Gastrocnemius medialis (tissue), 4 donors: ENCODE measurements at regions not wholly inside any gene's neighbourhood (a gene's known extent, or its start where the extent isn't known, plus 50 kb on each side); places are given as distances from the start of the nearest gene placed in this dataset.

Experiments used
- CTCF ChIP-seq, 5 experiments: fragments of 450-650 bp in 3 of 5; fragments of 200-600 bp in 2 of 5; sonication (generic) in 2 of 5; IDR thresholded peaks in 4 of 5; conservative IDR thresholded peaks in 1 of 5; 1 replicate in 4 of 5; 2 replicates in 1 of 5; pipeline ENCODE4 v1.5.1; 2016 to 2019; ENCODE audit warnings: antibody characterized with exemption in 5 of 5, mild to moderate bottlenecking in 3 of 5, moderate library complexity in 3 of 5
- POLR2A ChIP-seq, 2 donors: fragments of 450-650 bp; IDR thresholded peaks; one replicate each; pipeline ENCODE4 v1.6.1; 2017; ENCODE audit warnings: antibody characterized with exemption in 2 of 2, mild to moderate bottlenecking in 2 of 2, moderate library complexity in 2 of 2

GRCh38 chr12:90794212-90794611 lies 160.8 kb downstream of the CCER1 start:
- TF ChIP-seq CTCF (IDR thresholded peaks at IDR 0.05 in 4 of 5, conservative IDR thresholded peaks at IDR 0.05 in 1 of 5) (no peak), POLR2A (IDR thresholded peaks at IDR 0.05) (no peak)
